HG03575 (cell line): ENCODE measurements at regions not wholly inside any gene's neighbourhood (a gene's known extent, or its start where the extent isn't known, plus 50 kb on each side); places are given as distances from the start of the nearest gene placed in this dataset.
"Not testable (repeated sequence)": the region's sequence is repeated elsewhere in the genome, so short reads cannot be mapped to it uniquely, and the experiment has no call there.

Experiments
- ATAC-seq: cut with Tn5 transposase; IDR thresholded peaks from one replicate; pipeline ENCODE4 v1.9.1; 2021; ENCODE audit not compliant: unreplicated experiment, insufficient number of reproducible peaks, low FRiP score; ENCODE audit errors: extremely low read depth

DNA sequence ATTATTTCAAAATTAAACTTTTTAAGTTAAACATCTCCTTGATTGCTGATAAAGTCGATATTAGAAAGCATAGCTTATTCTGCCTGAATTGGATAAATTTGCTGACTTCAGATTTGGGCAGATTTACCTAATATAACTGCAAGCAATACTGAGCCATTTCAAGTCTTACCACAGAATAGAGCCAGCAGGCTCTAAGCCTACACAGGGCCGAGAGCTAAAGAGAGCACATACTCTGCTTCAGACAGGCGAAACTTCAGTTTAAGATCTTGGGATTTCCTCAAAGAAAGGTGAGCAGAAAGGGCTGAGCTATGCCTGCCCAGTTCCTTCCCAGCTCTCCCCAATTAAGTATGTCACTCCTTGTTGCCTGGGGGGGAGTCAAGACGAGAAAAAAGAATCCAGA, 240.6 kb upstream of the NOCT start:
- no peak for ATAC-seq

DNA sequence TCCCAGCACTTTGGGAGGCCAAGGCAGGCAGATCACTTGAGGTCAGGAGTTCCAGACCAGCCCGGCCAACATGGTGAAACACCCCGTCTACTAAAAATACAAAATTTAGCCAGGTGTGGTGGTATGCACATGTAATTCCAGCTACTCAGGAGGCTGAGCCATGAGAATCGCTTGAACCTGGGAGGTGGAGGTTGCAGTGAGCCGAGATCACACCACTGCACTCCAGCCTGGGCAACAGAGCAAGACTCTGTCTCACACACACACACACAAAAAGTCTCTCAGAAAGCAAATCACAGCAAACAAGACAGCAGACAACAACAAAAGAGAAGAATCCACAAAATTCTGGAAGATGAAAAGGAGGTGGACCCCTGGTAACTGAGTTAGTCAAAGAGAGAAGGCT, 241.5 kb upstream of the NOCT start:
- not testable (repeated sequence) for ATAC-seq

DNA sequence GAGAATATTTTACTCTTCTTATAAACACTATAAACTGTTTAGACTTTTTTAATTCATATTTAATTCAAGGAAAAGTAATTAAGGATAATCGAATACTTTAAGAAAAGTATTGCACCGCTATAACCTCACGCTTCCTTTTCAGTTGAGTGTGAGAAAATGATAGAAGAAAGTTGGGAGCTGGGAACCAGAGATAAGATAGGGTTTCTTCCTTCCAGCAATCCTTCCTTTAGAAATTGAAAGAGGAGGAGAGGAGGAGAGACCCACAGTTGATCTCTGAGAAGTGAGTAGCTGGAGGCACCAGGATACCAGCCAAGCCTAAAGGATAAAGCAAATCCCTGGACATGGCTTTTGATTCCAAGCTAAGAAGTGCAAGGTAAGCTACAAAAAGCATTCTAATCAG, 242.3 kb upstream of the NOCT start:
- no peak for ATAC-seq

DNA sequence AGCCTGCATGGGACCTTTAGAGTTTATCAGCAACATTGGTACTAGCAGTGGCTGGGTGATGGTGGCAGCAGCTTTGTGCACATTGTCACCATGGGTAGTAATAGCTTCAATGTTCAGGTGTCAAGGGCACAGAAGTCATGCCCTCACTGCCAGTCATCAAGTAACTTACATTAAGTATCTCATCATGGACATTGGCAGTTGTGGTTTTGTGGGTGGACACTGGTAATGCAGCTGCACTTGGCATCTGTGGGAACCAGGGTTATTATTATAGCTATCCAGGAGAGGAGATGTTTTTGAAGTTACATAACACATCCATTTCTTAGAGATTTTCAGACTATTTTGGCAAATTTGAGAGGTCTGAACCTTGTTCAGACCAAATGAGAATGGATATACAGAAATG, 243.2 kb upstream of the NOCT start:
- ATAC-seq: no peak

DNA sequence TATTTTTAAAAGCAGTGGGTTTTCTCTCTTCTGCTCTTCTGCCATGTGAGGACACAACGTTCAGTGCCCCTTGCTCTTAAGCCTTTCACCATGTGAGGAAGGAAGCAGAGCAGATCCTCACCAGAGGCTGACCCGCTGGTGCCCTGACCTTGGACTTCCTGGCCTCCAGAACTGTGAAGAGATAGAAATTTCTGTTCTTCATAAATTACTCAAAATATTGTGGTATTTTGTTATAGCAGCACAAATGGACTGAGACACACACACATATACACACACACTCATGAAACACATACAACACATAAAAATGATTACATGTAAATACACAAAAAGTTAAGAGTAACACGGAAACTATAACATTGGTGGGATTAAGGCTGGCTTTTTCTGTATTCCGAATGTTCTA, 244.8 kb upstream of the NOCT start:
- no peak for ATAC-seq

DNA sequence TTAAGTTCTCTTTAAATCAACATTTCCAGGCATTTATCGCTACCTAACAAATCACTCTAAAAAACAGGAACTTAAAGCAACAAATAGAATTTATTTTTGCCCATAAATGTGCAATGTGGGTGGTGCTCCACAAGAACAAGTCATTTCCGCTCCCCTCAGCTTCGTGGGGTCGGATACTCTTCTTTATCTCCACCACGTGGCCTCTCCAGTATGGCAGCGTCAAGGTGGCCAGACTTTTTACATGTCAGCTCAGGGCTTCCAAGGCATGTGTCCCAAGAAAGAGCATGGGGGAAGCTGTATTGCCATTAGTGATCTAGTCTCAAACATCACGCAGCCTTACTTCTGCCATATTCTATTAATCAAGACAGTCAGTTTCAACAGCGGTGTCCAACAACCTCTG, 249.2 kb upstream of the NOCT start:
- ATAC-seq: no peak

DNA sequence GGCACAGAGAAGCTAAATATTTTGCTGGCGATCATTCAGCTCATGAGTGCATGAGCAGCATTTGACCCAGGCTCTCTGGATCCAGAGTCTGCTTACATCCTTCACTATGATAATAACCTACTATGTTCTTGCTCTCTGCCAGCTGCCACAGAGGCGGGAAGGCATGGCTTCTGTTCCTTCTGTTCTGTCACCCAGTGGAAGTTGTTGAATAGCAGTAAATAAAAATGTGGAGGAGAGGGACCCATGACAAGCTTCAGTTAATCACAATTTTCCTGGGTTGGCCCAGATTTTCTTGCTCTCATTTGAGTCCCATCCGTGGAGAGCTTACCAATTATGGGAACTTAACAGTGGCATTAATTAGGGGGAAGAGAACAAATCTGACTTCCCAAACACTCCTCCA, 250.1 kb upstream of the NOCT start:
- ATAC-seq: no peak

DNA sequence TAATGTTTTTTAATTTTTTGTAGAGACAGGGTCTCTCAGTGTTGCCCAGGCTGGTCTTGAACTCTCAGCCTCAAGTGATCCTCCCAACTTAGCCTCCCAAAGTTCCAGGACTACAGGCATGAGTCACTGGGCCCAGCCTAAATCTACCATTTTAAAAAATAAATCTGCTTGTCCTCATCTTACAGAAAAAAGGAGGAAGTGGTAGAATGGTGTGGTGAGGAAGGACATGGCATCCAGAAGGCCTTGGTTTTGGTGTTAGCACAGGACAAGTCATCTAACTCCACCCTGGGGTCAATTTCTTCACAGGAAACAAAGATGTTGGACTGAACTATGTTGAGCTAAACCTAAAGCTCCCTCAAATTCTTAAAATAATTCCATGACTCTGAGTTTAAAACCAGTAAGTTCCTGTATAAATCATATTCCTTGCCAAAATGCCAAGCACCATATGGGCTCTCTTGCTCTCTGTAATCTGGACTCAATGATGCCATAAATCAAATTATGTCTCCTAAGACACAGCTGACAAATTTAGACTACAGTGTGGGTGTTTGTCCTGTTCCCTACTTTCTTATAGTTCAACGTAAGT, 253.9 kb upstream of the NOCT start:
- no peak for ATAC-seq

DNA sequence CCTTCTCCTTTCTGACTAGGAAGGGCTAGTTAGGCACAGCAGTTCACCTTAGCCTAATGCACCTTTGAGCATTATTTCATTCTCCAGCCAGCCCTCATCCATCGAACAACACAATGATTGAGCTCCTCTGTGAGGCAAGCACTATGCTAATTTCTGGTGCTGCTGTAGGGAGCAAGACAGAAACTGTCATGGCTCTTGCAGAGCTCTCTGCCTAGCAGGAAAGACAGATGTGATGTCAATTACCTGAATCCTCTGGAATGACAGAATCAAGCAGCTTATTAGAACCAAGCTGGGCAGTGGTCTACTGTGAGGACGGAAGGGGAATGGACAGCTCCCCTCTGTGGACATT, 256.1 kb upstream of the NOCT start:
- no peak for ATAC-seq

DNA sequence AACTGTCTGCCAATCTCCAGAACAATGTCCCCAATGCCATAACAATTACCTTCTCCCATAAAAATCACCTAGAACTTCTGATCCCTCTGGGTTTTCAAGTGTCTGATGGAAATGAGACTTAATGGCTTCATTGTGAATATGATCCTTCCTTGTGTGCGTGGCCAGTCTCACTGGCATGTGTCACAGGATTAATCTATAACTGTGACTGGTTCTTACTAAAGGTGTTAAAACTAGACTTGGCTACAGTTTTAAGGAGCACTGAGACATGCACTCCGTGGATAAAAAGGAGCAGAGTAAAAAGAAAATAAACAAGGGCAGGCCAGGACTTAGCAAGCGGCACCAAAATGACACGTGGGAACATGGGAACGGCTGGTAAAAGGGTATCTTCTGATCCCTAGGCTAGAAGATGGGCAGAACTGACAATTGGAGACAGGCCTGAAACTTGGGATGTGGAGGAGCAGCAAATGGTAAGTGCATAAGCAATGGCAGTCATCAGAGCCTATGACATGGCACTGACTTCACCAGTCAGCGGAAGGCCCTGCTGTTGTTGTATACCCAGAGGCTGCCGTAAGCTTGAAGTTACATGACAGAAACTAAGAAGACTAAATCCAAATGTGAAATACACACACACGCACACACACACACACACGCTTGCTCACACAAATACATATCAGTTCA, 256.6 kb upstream of the NOCT start:
- no peak for ATAC-seq

DNA sequence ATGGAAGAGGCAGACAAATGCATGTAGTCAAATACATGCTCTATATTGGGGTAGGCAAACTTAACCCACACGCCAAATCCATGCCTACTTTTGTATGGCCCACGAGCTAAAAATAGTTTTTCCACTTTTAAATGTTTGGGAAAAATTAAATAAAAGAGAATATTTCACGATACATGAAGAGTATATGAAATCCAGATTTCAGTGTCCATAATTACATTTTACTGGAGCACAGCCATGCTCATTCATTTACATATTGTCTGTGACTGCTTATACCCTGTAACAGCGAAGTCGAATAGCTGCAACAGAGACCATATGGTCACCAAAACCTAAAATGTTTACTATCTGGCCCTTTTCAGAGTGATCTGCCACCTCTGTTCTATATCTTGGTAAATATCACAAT, 257.4 kb upstream of the NOCT start:
- ATAC-seq: no peak

DNA sequence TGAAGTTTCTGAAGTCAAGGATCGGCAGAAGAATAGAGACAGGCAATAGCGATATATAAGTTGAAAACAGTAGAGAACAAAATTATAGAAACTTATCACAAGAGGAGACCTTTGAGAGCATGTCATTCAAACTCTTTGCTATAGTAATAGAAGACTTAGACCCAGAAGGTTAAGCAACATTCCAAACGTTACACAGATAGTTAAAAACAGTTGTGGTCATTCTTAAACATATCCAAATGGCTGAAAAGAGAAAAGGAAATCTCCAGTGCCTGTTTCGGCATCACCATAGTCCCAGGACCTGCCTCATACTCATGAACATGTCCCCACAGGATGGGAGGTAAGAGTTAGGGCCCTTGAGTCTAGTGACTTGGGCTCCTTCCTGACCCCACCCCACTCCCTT, 258.1 kb upstream of the NOCT start:
- no peak for ATAC-seq

DNA sequence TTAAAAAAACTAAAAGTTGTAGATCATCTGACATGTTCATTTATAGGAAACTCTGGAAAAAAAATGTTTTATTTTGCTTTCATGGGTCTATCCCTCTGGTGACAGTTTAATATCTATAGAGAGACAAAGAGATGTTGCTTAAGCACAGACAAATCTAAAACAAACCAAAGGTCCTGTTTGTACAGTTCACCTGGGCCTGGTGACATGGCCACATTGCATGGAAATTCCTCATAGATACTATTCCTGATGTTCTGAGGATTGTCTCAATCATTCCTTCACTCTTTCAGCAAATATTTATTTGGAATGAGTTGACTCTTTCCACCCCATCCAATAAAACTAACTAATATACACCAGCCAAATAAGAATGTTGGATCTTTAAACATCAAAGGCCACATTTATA, 259.1 kb upstream of the NOCT start:
- no peak for ATAC-seq

DNA sequence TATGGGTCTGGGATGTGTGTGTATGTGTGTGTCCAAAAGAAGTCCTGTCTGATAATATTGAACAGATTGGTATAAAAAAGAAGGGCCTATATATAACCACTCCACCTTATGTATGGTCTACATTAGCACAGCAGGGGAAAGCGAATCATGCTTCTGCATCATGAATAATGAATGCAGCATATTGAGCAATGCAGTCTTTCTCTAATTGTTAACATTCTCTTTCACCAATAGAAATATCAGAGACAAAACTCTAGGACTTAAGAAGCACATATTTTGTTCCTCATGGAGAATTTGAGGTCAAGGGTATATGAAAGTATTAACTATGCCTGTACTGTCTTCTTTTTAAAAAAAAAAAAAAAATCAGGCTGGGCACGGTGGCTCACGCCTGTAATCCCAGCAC, 264.3 kb upstream of the NOCT start:
- no peak for ATAC-seq

DNA sequence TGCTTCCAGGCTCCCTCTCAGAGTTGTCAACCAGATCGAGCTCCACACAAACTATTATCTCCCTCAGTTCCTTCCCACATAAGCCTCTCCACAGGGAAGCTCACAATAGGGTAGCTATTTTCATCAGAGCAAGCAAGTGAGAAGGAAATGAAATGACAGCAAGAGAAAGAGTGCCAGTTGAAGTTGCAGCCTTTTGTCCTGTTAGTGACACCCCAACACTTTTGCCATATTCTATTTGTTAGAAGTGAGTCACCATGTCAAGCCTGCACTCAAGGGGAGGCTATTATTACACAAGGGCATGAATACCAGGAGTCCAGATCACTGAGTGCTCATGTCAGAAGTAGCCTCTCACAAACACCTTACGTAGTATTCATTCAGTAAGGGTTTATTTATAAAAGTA, 266.3 kb upstream of the NOCT start:
- no peak for ATAC-seq

DNA sequence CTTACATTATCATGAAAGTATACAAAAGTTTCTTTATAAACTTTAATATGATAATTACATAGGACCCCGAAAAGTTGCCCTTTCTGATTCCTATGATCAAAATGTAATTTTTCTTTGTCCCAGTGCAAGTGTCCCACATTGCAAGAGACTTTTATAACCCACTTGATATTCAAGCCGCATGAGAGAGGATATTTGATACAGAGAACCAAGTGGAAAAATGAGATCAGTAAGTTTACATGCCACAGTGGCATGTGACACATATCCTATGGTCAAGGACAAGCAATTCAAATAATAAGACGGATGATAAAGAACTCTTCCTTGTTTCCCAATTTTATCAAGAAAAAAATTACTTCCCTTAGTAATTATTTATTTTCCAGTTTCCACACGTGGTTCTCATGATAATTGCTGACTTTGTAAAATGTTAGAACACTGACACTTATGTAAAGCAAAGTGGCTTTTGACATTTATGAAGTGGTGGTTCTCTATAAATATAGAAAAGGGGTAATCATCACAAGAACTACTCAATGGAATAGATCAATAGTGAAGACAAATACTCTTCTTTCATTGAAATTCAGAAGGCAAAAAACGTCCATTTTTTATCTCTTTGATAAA, 273.7 kb upstream of the NOCT start:
- no peak for ATAC-seq

DNA sequence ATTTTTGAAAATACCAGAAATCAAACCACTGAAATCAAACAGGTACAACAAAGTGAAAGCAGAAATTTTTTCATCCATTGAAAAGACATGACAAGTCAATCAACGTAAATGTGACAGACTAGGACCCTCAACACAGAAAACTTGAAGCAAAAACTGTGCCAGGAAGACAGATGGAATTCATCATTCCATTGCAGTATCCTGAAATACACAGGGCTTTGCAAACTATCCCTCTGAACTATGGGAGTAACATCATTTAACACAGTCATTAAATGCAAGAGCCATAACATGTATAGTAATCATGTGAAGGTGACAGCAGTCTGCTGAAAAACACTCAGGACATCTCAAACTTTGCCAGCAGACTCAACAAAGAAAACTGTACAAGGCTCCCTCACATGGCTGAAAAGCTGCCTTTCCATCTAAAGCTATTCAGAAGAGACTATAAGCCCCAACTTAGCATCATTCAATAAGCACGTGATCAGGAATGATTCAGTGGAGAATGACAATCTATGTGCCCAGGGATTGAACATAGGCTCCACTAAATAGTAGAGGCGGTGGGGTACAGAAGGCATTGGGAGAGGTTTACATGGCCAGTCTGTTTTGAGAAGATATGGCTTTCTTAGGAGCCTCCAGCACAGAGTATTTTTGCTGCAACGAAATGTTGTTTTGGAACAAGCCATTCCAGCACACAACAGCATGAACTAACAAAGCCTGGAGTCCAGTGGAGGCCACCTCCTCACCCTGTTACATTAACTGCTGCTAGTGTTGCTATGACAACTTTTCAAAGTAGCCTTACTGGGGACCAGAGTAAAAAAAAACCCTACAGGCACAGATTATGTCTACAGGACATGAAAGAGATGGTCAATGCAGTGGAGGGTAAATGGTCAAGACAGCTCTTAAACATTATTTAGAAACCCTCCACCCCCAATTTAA, 274.5 kb upstream of the NOCT start:
- no peak for ATAC-seq

DNA sequence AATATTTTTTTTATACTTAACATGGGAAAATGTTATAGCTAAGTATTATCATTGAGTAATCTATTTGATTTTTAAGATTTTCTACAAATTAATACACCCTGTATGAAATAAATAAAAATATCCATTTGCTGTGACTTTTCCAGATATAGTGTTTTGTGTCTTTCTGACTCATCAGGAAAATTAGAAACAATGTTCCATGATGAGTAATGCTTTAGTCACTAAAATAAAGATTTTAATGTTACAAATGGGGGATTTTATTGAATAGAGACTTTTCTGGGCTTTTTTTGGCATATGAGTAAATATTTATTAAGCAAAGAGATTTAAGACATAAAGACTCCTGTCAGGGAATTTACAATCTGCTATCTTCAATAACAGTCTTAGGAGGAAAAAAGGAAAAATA, 279.2 kb upstream of the NOCT start:
- ATAC-seq: no peak

DNA sequence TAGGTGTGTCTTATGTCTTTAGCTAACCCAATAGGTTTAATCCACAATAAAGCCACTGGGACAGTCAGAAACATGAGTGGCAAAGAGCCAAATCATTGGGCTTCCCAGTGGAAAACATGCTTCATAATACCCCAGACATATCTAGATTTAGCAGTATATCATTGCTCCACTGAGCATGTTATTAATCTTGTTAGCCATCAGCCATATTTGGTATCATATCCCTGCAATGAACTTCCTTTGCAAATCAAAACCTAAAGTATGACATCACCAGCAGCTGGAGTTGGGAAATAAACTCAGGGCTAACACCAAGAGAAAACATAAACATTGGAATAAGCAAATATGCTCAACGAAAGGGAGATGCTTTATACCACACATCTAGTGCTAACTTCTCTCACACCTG, 280.8 kb upstream of the NOCT start:
- no peak for ATAC-seq

DNA sequence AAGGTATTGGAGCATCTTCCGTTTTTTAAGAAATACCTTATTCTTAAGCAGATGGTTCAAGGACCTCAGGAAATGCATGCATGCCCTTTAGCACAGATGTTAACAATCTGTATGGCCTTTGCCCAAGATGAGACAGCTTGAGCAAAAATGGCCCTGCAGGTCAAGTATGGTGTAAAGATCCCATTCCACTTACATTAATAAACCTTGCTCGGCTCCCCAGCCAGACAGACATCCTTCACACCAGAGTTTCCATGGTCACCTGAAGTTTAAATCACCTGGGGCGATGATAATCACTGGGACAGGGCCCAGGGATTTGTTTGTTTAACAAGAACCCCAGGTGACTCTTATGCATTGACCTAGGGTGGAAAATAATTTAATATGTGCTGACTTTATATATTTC, 287.0 kb upstream of the NOCT start:
- no peak for ATAC-seq
